ENCODE measurements at regions not wholly inside any gene's neighbourhood (a gene's known extent, or its start where the extent isn't known, plus 50 kb on each side); places are given as distances from the start of the nearest gene placed in this dataset.

DNA sequence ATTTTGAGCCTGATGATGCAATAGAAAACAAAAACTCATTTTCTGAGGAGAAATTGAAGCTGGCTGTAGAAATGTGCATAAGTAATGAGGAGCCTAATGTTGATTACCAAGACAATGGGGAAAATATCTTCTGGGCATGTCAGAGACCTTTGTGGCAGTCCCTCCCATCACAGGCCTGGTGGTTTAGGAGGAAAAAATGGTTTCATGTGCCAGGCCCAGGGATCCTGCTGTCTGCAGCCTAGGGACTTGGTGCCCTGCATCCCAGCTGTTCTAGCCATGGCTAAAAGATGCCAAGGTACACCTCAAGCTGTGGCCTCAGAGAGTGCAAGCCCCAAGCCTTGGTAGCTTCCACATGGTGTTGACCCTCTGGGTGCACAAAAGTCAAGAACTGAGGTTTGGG lies 128.7 kb upstream of the ARHGEF9 start:
- TF ChIP-seq CTCF (conservative IDR thresholded peaks at IDR 0.05; ENCODE audit: low read depth, low read length): no peak
- no peak overlapping the region for H3K4me3 ChIP-seq (ENCODE audit: low read length)
- DNase-seq (ENCODE audit: low read depth): no peak

- no peak for TF ChIP-seq CTCF (conservative IDR thresholded peaks at IDR 0.05; ENCODE audit: low read depth, low read length)
- no peak overlapping the region for H3K4me3 ChIP-seq (ENCODE audit: low read length)
- no peak for DNase-seq (ENCODE audit: low read depth)
Measured at GRCh38 chrX:63889001-63889400, 104.0 kb upstream of the ARHGEF9 start.

DNA sequence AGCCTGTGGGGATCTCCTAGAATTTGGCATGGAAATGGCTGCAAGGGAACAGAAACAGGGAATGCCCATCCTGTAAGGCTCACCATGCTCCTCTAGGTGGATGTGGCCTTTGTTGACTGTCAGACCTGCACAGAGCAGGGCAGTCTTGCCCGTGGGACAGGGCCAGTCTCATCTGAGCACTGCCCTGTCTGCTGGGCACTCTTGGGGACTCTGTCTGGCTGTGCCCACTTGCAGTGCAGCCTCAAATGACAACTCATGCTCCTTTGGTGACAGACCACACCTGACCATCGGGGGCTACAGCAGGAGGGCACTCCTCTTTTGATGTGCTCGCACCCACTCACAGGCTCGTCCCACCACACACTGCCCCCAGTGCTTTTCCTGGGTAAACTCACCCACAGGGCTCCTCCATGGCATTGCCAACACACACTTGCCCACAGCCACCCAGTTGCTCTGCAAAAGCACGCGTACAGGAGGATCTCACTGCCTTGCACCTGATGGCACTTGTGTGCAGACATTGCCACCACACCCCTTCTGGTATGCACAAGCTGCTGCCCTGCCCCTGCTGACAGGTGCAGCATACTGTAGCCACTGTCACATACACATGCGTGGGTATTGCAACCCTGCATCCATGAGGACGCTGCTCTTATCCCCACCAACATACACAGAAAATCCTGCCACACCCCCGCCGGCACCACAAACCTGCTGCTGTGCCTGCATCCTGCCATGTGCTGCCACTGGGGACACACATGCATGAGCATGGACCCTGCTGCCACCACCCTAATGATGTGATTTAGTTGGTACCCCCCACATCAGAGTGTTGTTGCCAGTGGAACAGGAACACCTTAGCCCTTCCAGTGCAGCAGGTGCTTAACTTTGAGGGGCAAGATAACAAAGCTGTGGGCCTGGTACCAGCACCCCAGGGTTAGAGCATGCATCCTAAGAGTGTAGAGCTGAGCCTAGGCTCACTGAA lies 100.1 kb upstream of the ARHGEF9 start:
- no peak for DNase-seq (ENCODE audit: low read depth)
- H3K4me3 ChIP-seq (ENCODE audit: low read length): no peak overlapping the region
- no peak for TF ChIP-seq CTCF (conservative IDR thresholded peaks at IDR 0.05; ENCODE audit: low read depth, low read length)

DNA sequence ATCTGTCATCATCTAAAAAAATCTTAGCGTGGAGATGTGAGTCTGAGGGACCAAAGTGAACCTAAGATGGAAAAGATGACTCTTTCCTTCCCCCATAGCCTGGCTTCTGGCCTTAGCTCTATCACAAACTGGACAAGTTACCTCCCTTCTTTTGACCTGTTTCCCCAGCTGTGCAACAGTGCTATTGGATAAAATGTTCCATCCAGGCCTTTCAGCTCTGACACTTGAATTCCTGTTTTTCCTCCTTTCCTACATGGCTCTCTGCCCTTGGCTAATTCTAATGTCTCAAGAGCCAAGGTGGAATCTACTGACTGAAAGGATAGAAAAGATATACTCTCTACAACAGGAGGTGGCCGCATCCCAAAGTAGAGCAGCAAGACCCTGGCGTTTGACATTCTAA lies 84.5 kb upstream of the ARHGEF9 start:
- TF ChIP-seq CTCF (conservative IDR thresholded peaks at IDR 0.05; ENCODE audit: low read depth, low read length): no peak
- no peak overlapping the region for H3K4me3 ChIP-seq (ENCODE audit: low read length)
- DNase-seq (ENCODE audit: low read depth): no peak

DNA sequence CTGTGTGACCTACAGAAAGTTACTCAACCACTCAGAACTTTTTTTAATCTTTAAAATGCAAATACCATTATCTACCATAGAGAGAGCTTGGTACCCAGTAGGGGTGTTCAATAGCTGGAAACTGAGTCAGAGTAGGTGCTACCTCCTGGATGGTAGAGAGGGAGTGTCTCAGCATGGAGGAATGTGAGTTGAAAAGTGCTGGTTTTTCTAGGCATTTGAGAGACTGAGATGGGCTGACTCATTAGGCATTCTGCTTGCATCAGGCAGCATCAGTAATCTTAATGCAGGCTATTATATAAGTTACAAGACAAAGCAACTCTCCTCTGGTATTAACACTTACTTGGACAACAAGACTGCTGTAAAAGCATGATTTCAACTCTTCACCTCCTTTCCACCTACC lies 70.9 kb upstream of the ARHGEF9 start:
- TF ChIP-seq CTCF (conservative IDR thresholded peaks at IDR 0.05; ENCODE audit: low read depth, low read length): no peak
- no peak for DNase-seq (ENCODE audit: low read depth)
- H3K4me3 ChIP-seq (ENCODE audit: low read length): no peak overlapping the region

DNA sequence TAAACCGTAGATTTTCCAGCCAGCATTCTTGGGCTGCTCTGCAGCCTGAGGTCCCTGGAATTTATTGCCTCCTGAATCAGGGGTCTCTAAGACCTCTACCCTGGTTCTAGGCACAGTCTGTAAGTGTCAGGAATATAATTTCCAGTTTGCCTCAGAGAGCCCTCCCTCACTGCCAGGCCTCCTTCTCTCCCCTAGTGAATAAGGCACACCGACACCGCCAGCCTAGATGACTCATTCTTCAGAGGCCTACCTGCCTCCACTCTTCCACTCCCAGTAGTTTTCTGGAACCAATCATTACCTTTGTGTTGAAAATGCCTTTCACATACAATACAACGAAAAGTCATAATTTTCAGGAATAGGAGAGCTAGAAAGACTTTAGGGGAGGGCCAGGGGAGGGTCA lies 50.3 kb upstream of the ARHGEF9 start:
- no peak overlapping the region for H3K4me3 ChIP-seq (ENCODE audit: low read length)
- no peak for TF ChIP-seq CTCF (conservative IDR thresholded peaks at IDR 0.05; ENCODE audit: low read depth, low read length)
- no peak for DNase-seq (ENCODE audit: low read depth)
